ENCODE measurements at regions not wholly inside any gene's neighbourhood (a gene's known extent, or its start where the extent isn't known, plus 50 kb on each side); places are given as distances from the start of the nearest gene placed in this dataset.

DNA sequence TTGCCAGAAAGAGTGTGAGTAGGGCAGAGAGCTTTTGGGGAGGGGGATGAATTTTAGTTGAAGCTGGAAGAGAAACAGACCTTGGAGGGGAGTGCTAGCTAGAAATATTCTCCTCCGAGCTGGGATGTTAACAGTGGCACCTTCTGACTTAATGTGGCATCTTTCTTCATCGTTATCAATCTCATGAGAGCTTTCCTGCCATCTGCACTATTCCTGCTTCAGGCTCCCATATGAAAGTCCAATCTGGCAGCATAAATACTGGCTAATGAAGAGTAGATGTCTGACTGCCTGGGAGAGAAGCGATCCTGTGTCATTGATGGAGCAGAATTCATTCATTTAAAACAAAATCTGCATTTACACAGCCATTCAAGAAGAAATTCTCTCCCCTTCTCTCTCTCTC, 284.5 kb downstream of the TMEM38B start:
- no peak overlapping the region for H3K9ac ChIP-seq
- H3K4me3 ChIP-seq (ENCODE audit: low read depth, low read length): no peak overlapping the region
- no peaks in the 10 kb centered on the region for H3K36me3 ChIP-seq (ENCODE audit: control insufficient read depth, insufficient read depth, low read length)
- no peaks in the 10 kb centered on the region for H3K79me2 ChIP-seq
- no peak overlapping the region for H3K4me2 ChIP-seq (ENCODE audit: low read length)
- TF ChIP-seq, protein P1, sequence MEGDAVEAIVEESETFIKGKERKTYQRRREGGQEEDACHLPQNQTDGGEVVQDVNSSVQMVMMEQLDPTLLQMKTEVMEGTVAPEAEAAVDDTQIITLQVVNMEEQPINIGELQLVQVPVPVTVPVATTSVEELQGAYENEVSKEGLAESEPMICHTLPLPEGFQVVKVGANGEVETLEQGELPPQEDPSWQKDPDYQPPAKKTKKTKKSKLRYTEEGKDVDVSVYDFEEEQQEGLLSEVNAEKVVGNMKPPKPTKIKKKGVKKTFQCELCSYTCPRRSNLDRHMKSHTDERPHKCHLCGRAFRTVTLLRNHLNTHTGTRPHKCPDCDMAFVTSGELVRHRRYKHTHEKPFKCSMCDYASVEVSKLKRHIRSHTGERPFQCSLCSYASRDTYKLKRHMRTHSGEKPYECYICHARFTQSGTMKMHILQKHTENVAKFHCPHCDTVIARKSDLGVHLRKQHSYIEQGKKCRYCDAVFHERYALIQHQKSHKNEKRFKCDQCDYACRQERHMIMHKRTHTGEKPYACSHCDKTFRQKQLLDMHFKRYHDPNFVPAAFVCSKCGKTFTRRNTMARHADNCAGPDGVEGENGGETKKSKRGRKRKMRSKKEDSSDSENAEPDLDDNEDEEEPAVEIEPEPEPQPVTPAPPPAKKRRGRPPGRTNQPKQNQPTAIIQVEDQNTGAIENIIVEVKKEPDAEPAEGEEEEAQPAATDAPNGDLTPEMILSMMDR (IDR thresholded peaks at IDR 0.05): no peak
- no peak overlapping the region for H3K27ac ChIP-seq
- H3K4me1 ChIP-seq: no peaks in the 10 kb centered on the region
- no peak overlapping the region for H2AFZ ChIP-seq
- H3K9me3 ChIP-seq (ENCODE audit: control insufficient read depth, low read length): no peaks in the 10 kb centered on the region
- H3K27me3 ChIP-seq (ENCODE audit: control insufficient read depth, insufficient read depth, low read length): no peaks in the 10 kb centered on the region

DNA sequence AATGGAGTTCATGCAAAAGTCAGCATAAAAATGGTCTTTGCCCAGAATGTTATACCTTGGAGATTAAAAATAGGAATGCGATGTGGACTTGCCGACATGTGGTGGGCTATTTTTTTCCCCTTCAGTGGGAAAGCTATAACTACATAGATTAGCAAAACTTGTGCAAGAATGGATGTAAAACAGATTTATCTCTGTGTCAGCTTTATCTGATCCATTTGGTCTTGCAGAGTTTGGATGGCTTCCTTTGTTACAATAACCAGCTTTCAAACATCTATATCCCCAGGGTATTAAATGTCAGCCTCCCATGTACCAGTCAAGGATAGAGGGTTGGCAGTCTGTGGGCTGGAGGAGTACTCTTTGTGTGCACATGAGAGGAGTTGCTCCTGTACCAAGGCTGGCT, 284.9 kb downstream of the TMEM38B start:
- no peak overlapping the region for H2AFZ ChIP-seq
- H3K4me1 ChIP-seq: no peaks in the 10 kb centered on the region
- no peaks in the 10 kb centered on the region for H3K9me3 ChIP-seq (ENCODE audit: control insufficient read depth, low read length)
- H3K4me3 ChIP-seq (ENCODE audit: low read depth, low read length): no peak overlapping the region
- H3K27ac ChIP-seq: no peak overlapping the region
- TF ChIP-seq, protein P1 (IDR thresholded peaks at IDR 0.05): no peak
- no peak overlapping the region for H3K9ac ChIP-seq
- H3K79me2 ChIP-seq: no peaks in the 10 kb centered on the region
- no peaks in the 10 kb centered on the region for H3K36me3 ChIP-seq (ENCODE audit: control insufficient read depth, insufficient read depth, low read length)
- no peak overlapping the region for H3K4me2 ChIP-seq (ENCODE audit: low read length)
- no peaks in the 10 kb centered on the region for H3K27me3 ChIP-seq (ENCODE audit: control insufficient read depth, insufficient read depth, low read length)

DNA sequence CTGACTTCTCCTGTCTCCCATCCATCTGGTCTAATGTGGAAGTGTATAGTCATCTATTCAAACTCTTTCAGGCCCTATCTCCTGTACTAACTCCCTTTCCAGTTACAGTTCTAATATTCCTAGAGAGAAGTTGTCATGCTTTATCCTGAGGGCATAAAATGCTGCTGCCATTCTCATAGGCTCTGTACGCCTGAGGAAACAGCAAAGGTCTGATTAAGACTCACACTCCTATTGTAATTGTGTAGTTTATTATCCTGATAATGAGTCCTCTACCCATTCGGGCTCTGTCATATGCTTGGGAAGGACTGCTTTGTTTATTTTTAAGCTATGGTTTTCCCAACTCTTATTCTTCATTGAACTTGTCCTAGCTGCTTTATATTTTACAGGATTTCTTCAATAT, 290.4 kb downstream of the TMEM38B start:
- H3K9ac ChIP-seq: no peak overlapping the region
- no peak overlapping the region for H2AFZ ChIP-seq
- H3K27ac ChIP-seq: no peak overlapping the region
- no peak overlapping the region for H3K4me2 ChIP-seq (ENCODE audit: low read length)
- H3K27me3 ChIP-seq (ENCODE audit: control insufficient read depth, insufficient read depth, low read length): no peaks in the 10 kb centered on the region
- no peaks in the 10 kb centered on the region for H3K36me3 ChIP-seq (ENCODE audit: control insufficient read depth, insufficient read depth, low read length)
- TF ChIP-seq, protein P1 (IDR thresholded peaks at IDR 0.05): no peak
- H3K4me1 ChIP-seq: no peaks in the 10 kb centered on the region
- H3K79me2 ChIP-seq: no peaks in the 10 kb centered on the region
- H3K4me3 ChIP-seq (ENCODE audit: low read depth, low read length): no peak overlapping the region
- H3K9me3 ChIP-seq (ENCODE audit: control insufficient read depth, low read length): no peaks in the 10 kb centered on the region

- no peaks in the 10 kb centered on the region for H3K79me2 ChIP-seq
- H2AFZ ChIP-seq: no peak overlapping the region
- TF ChIP-seq, protein P1 (IDR thresholded peaks at IDR 0.05): no peak
- no peaks in the 10 kb centered on the region for H3K27me3 ChIP-seq (ENCODE audit: control insufficient read depth, insufficient read depth, low read length)
- no peak overlapping the region for H3K27ac ChIP-seq
- H3K4me3 ChIP-seq (ENCODE audit: low read depth, low read length): no peak overlapping the region
- no peaks in the 10 kb centered on the region for H3K4me1 ChIP-seq
- H3K36me3 ChIP-seq (ENCODE audit: control insufficient read depth, insufficient read depth, low read length): no peaks in the 10 kb centered on the region
- H3K9ac ChIP-seq: no peak overlapping the region
- no peaks in the 10 kb centered on the region for H3K9me3 ChIP-seq (ENCODE audit: control insufficient read depth, low read length)
- no peak overlapping the region for H3K4me2 ChIP-seq (ENCODE audit: low read length)
Measured at GRCh38 chr9:105993116-105993854, 298.9 kb downstream of the TMEM38B start.

Measured in parathyroid adenoma (tissue), 2 donors.